A549 (cell line): ENCODE measurements at regions not wholly inside any gene's neighbourhood (a gene's known extent, or its start where the extent isn't known, plus 50 kb on each side); places are given as distances from the start of the nearest gene placed in this dataset.

Source experiments
- CTCF ChIP-seq: fragments of >200 bp; sonication (Bioruptor Twin); formaldehyde crosslinking; IDR thresholded peaks from 3 replicates; pipeline ENCODE4 v1.5.1; 2016
- ESRRA ChIP-seq: fragments of 150-350 bp; IDR thresholded peaks from 2 replicates; pipeline ENCODE4 v1.6.1; 2014; ENCODE audit warnings: mild to moderate bottlenecking, low read length, borderline replicate concordance
- MAFK ChIP-seq: fragments of 450-650 bp; IDR thresholded peaks from 2 replicates; pipeline ENCODE4 v1.6.1; 2014; ENCODE audit not compliant: partially characterized antibody

GRCh38 chr6:6716998-6717763 is 128.7 kb downstream of the LY86 start:
- TF ChIP-seq ESRRA (no peak), MAFK (no peak), CTCF (no peak)
